Epithelial cell of proximal tubule (primary cell): ENCODE measurements at regions not wholly inside any gene's neighbourhood (a gene's known extent, or its start where the extent isn't known, plus 50 kb on each side); places are given as distances from the start of the nearest gene placed in this dataset.

Experiments
- DNase-seq: peaks from one replicate; pipeline ENCODE4 v3.0.0-alpha.2; 2011; ENCODE audit warnings: low read depth
- H3K4me3 ChIP-seq: 2 replicates; pipeline ENCODE4 v1.5.1; 2011; ENCODE audit warnings: low read depth, mild to moderate bottlenecking, low read length
- TF ChIP-seq, protein P1 (sequence below): conservative IDR thresholded peaks from 2 replicates; pipeline ENCODE4 v1.5.1; 2012; ENCODE audit warnings: low read depth, mild to moderate bottlenecking, low read length

DNA sequence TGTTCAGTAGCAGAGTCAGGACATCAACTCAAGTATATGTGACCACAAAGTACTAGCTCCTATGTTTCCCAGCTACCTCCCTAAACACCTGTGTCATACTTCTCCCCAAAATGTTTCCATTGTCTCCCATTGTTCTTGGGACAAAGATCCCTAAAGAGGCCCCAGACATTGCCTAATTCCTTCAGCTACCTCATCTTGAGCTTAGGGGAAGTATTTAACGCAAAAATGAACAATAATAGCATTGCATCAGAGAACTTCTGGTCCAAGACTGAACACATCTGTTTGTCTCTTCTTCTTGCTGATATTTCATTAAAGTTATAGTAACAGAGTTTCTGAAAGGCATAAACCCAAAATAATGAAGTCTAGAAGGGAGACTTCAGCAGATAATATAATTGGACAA, 430.8 kb downstream of the MTRR start:
- DNase-seq = no peak
- H3K4me3 ChIP-seq = no peak overlapping the region
- TF ChIP-seq, protein P1, sequence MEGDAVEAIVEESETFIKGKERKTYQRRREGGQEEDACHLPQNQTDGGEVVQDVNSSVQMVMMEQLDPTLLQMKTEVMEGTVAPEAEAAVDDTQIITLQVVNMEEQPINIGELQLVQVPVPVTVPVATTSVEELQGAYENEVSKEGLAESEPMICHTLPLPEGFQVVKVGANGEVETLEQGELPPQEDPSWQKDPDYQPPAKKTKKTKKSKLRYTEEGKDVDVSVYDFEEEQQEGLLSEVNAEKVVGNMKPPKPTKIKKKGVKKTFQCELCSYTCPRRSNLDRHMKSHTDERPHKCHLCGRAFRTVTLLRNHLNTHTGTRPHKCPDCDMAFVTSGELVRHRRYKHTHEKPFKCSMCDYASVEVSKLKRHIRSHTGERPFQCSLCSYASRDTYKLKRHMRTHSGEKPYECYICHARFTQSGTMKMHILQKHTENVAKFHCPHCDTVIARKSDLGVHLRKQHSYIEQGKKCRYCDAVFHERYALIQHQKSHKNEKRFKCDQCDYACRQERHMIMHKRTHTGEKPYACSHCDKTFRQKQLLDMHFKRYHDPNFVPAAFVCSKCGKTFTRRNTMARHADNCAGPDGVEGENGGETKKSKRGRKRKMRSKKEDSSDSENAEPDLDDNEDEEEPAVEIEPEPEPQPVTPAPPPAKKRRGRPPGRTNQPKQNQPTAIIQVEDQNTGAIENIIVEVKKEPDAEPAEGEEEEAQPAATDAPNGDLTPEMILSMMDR = no peak

- TF ChIP-seq, protein P1 = no peak
- H3K4me3 ChIP-seq = no peak overlapping the region
- no peak for DNase-seq
Measured at GRCh38 chr5:8304341-8304740, 435.4 kb downstream of the MTRR start.

- H3K4me3 ChIP-seq = no peak overlapping the region
- TF ChIP-seq, protein P1 = no peak
- DNase-seq = no peak
Measured at GRCh38 chr5:8306288-8306896, 437.4 kb downstream of the MTRR start.

DNA sequence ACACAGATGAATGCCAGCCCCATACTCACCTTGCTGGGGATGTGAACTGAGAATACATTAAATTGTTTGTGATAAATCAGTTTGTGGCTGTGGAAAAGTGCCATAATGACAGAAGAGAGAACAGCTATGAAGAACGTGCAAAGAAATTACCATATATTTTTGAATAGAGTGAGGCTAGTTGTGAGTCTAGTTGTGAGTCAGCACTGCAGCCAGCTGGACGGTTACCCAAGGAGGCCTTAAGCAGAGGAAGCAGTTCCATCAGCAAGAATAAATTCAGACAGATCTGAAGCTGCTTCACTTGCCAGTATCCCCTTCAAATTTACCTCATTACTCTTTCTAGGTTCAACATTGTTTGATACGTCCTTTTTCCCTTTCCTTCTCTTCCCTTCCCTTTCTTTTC, 446.0 kb downstream of the MTRR start:
- TF ChIP-seq, protein P1 = no peak
- H3K4me3 ChIP-seq = no peak overlapping the region
- DNase-seq = no peak

- TF ChIP-seq, protein P1 = no peak
- no peak overlapping the region for H3K4me3 ChIP-seq
- no peak for DNase-seq
Measured at GRCh38 chr5:8316608-8317280, 447.8 kb downstream of the MTRR start.

- H3K4me3 ChIP-seq = no peak overlapping the region
- TF ChIP-seq, protein P1 = no peak
- DNase-seq = no peak
Measured at GRCh38 chr5:8317335-8317734, 448.4 kb downstream of the MTRR start.

- TF ChIP-seq, protein P1 = no peak
- no peak for DNase-seq
- no peak overlapping the region for H3K4me3 ChIP-seq
Measured at GRCh38 chr5:8320244-8320643, 451.3 kb downstream of the MTRR start.
